CD4-positive, CD25-positive, alpha-beta regulatory T cell (primary cell): ENCODE measurements at regions not wholly inside any gene's neighbourhood (a gene's known extent, or its start where the extent isn't known, plus 50 kb on each side); places are given as distances from the start of the nearest gene placed in this dataset.

ENCODE experiments used
- ATAC-seq, 2 donors: fragments of 150-1000 bp; cut with Tn5 transposase; one replicate each; pipeline ENCODE4 v1.10.0; 2021; ENCODE audit warnings: low read depth in 2 of 2, moderate number of reproducible peaks in 2 of 2, moderate library complexity in 1 of 2
- DNase-seq, 3 donors: peaks; one replicate each; pipeline versions ENCODE4 v3.0.0 to v3.0.0-alpha.2; 2012 to 2022; ENCODE audit warnings: mixed read lengths in 1 of 3
- H3K27ac ChIP-seq: one replicate; pipeline ENCODE4 v1.7.0; 2013; ENCODE audit warnings: mild to moderate bottlenecking, low read length; ENCODE audit not compliant: insufficient read depth, poor library complexity, severe bottlenecking
- H3K27me3 ChIP-seq: one replicate; pipeline ENCODE4 v1.7.0; 2013; ENCODE audit warnings: low read length; ENCODE audit not compliant: control insufficient read depth, insufficient read depth
- H3K36me3 ChIP-seq: one replicate; pipeline ENCODE4 v1.7.0; 2013; ENCODE audit warnings: mild to moderate bottlenecking, low read length, moderate library complexity; ENCODE audit not compliant: control insufficient read depth, insufficient read depth
- H3K4me1 ChIP-seq: 2 replicates; pipeline ENCODE4 v1.7.0; 2013; ENCODE audit warnings: mild to moderate bottlenecking, low read length; ENCODE audit not compliant: insufficient read depth, control insufficient read depth, poor library complexity, severe bottlenecking
- H3K4me3 ChIP-seq: one replicate; pipeline ENCODE4 v1.7.0; 2013; ENCODE audit warnings: low read depth, mild to moderate bottlenecking, low read length, moderate library complexity
- H3K9me3 ChIP-seq, 2 experiments: 1 replicate in 1 of 2; 2 replicates in 1 of 2; pipeline ENCODE4 v1.7.0; 2013; ENCODE audit warnings: low read length in 2 of 2, mild to moderate bottlenecking in 1 of 2, moderate library complexity in 1 of 2; ENCODE audit not compliant: control insufficient read depth in 2 of 2
- H3K27ac Mint-ChIP-seq, 3 donors: one replicate each; pipeline ENCODE4 v1.8.0; 2020 to 2022; ENCODE audit warnings: mild to moderate bottlenecking in 3 of 3, mixed read lengths in 3 of 3, moderate library complexity in 2 of 3
- H3K27me3 Mint-ChIP-seq: one replicate; pipeline ENCODE4 v1.8.0; 2022; ENCODE audit warnings: mild to moderate bottlenecking, mixed read lengths
- H3K36me3 Mint-ChIP-seq: one replicate; pipeline ENCODE4 v1.8.0; 2020; ENCODE audit warnings: mixed read lengths
- H3K4me1 Mint-ChIP-seq, 4 donors: one replicate each; pipeline ENCODE4 v1.8.0; 2020 to 2022; ENCODE audit warnings: mixed read lengths in 4 of 4, mild to moderate bottlenecking in 1 of 4
- H3K4me3 Mint-ChIP-seq, 4 donors: one replicate each; pipeline ENCODE4 v1.8.0; 2020 to 2022; ENCODE audit warnings: mild to moderate bottlenecking in 4 of 4, mixed read lengths in 4 of 4, moderate library complexity in 3 of 4
- H3K9me3 Mint-ChIP-seq, 7 donors: one replicate each; pipeline ENCODE4 v1.8.0; 2020 to 2022; ENCODE audit warnings: mixed read lengths in 7 of 7, mild to moderate bottlenecking in 3 of 7, moderate library complexity in 2 of 7

- Mint-ChIP-seq H3K27me3 (no peaks in the 10 kb centered on the region), H3K4me1 (no peaks in the 10 kb centered on the region), H3K36me3 (no peaks in the 10 kb centered on the region), H3K9me3 (peaks cover 1 to 31% (median 17%) of the 10 kb centered on the region in 7 donors), H3K4me3 (no peak overlapping the region), H3K27ac (no peak overlapping the region)
- no peak overlapping the region for H3K4me3 ChIP-seq
- no peak overlapping the region for H3K27ac ChIP-seq
- ATAC-seq, result no peak
- H3K27me3 ChIP-seq, result no peaks in the 10 kb centered on the region
- no peaks in the 10 kb centered on the region for H3K4me1 ChIP-seq
- H3K9me3 ChIP-seq, result peaks cover 0 to 10% of the 10 kb centered on the region in 2 experiments
- H3K36me3 ChIP-seq, result no peaks in the 10 kb centered on the region
- DNase-seq, result no peak
These were observed 798.3 kb downstream of the FAT4 start for GRCh38 chr4:126113058-126113457.

GRCh38 chr4:126123611-126124325 lies 809.0 kb downstream of the FAT4 start:
- Mint-ChIP-seq H3K4me1 (no peaks in the 10 kb centered on the region), H3K9me3 (peaks cover 0 to 11% (median 2%) of the 10 kb centered on the region in 7 donors), H3K36me3 (no peaks in the 10 kb centered on the region), H3K27ac (no peak overlapping the region), H3K4me3 (no peak overlapping the region), H3K27me3 (no peaks in the 10 kb centered on the region)
- Histone ChIP-seq H3K4me3 (no peak overlapping the region), H3K27ac (no peak overlapping the region), H3K4me1 (no peaks in the 10 kb centered on the region), H3K9me3 (peaks cover 0 to 4% of the 10 kb centered on the region in 2 experiments), H3K27me3 (no peaks in the 10 kb centered on the region), H3K36me3 (no peaks in the 10 kb centered on the region)
- no peak for ATAC-seq
- no peak for DNase-seq

GRCh38 chr4:126124818-126125217 lies 810.1 kb downstream of the FAT4 start:
- Histone ChIP-seq H3K36me3 (no peaks in the 10 kb centered on the region), H3K9me3 (peaks cover 0 to 4% of the 10 kb centered on the region in 2 experiments), H3K4me1 (no peaks in the 10 kb centered on the region), H3K27me3 (no peaks in the 10 kb centered on the region), H3K4me3 (no peak overlapping the region), H3K27ac (no peak overlapping the region)
- Mint-ChIP-seq H3K4me3 (no peak overlapping the region), H3K27ac (no peak overlapping the region), H3K9me3 (peaks cover 0 to 11% (median 2%) of the 10 kb centered on the region in 7 donors), H3K36me3 (no peaks in the 10 kb centered on the region), H3K4me1 (no peaks in the 10 kb centered on the region), H3K27me3 (no peaks in the 10 kb centered on the region)
- DNase-seq (no peak), ATAC-seq (no peak)

GRCh38 chr4:126130215-126130614 lies 815.5 kb downstream of the FAT4 start:
- Histone ChIP-seq H3K9me3 (no peaks in the 10 kb centered on the region), H3K27ac (no peak overlapping the region), H3K4me3 (no peak overlapping the region), H3K36me3 (no peaks in the 10 kb centered on the region), H3K4me1 (no peaks in the 10 kb centered on the region), H3K27me3 (no peaks in the 10 kb centered on the region)
- Mint-ChIP-seq H3K4me3 (no peak overlapping the region), H3K9me3 (peaks cover 0 to 25% (median 4%) of the 10 kb centered on the region in 7 donors), H3K36me3 (no peaks in the 10 kb centered on the region), H3K27me3 (no peaks in the 10 kb centered on the region), H3K4me1 (no peaks in the 10 kb centered on the region), H3K27ac (no peak overlapping the region)
- ATAC-seq (no peak), DNase-seq (no peak)

- Histone ChIP-seq H3K9me3 (no peaks in the 10 kb centered on the region), H3K4me3 (no peak overlapping the region), H3K4me1 (no peaks in the 10 kb centered on the region), H3K36me3 (no peaks in the 10 kb centered on the region), H3K27ac (no peak overlapping the region), H3K27me3 (no peaks in the 10 kb centered on the region)
- Mint-ChIP-seq H3K9me3 (peaks cover 0 to 15% (median 2%) of the 10 kb centered on the region in 7 donors), H3K36me3 (no peaks in the 10 kb centered on the region), H3K27ac (no peak overlapping the region), H3K4me1 (no peaks in the 10 kb centered on the region), H3K4me3 (no peak overlapping the region), H3K27me3 (no peaks in the 10 kb centered on the region)
- DNase-seq, result no peak
- ATAC-seq, result no peak
These were observed 822.4 kb downstream of the FAT4 start for GRCh38 chr4:126136922-126137781.

- H3K27ac Mint-ChIP-seq, result no peak overlapping the region
- H3K27me3 Mint-ChIP-seq, result no peaks in the 10 kb centered on the region
- H3K9me3 Mint-ChIP-seq, result peaks cover 0 to 15% (median 2%) of the 10 kb centered on the region in 7 donors
- Histone ChIP-seq H3K4me1 (no peaks in the 10 kb centered on the region), H3K9me3 (no peaks in the 10 kb centered on the region), H3K36me3 (no peaks in the 10 kb centered on the region), H3K4me3 (no peak overlapping the region), H3K27me3 (no peaks in the 10 kb centered on the region), H3K27ac (no peak overlapping the region)
- no peaks in the 10 kb centered on the region for H3K4me1 Mint-ChIP-seq
- DNase-seq, result no peak
- ATAC-seq, result no peak
- no peaks in the 10 kb centered on the region for H3K36me3 Mint-ChIP-seq
- H3K4me3 Mint-ChIP-seq, result no peak overlapping the region
These were observed 823.0 kb downstream of the FAT4 start for GRCh38 chr4:126137782-126138170.

GRCh38 chr4:126144543-126145237 lies 829.9 kb downstream of the FAT4 start:
- H3K9me3 ChIP-seq, result no peaks in the 10 kb centered on the region
- no peak overlapping the region for H3K4me3 ChIP-seq
- H3K27ac ChIP-seq, result no peak overlapping the region
- H3K27ac Mint-ChIP-seq, result no peak overlapping the region
- peaks cover 0 to 16% (median 0%) of the 10 kb centered on the region in 7 donors for H3K9me3 Mint-ChIP-seq
- no peaks in the 10 kb centered on the region for H3K27me3 Mint-ChIP-seq
- no peaks in the 10 kb centered on the region for H3K4me1 ChIP-seq
- no peaks in the 10 kb centered on the region for H3K4me1 Mint-ChIP-seq
- no peaks in the 10 kb centered on the region for H3K36me3 Mint-ChIP-seq
- no peak overlapping the region for H3K4me3 Mint-ChIP-seq
- no peak for ATAC-seq
- H3K36me3 ChIP-seq, result no peaks in the 10 kb centered on the region
- H3K27me3 ChIP-seq, result no peaks in the 10 kb centered on the region
- DNase-seq, result no peak
